Skin epidermis (tissue), 12 donors: ENCODE measurements at regions not wholly inside any gene's neighbourhood (a gene's known extent, or its start where the extent isn't known, plus 50 kb on each side); places are given as distances from the start of the nearest gene placed in this dataset.
A peak's percentile ranks its signal among the peaks of the same experiment; 100 is the strongest.

Experiments used
- H3K27ac ChIP-seq, 21 experiments: fragments of 200-600 bp; sonication (generic) in 11 of 21; one replicate each; pipeline ENCODE4 v1.5.0; 2020; ENCODE audit warnings: mild to moderate bottlenecking in 3 of 21, inconsistent platforms in 2 of 21, moderate library complexity in 2 of 21
- H3K4me3 ChIP-seq, 7 experiments: fragments of 200-600 bp; sonication (generic) in 2 of 7; one replicate each; pipeline ENCODE4 v1.5.0; 2020; ENCODE audit warnings: inconsistent platforms in 2 of 7, mild to moderate bottlenecking in 2 of 7, moderate library complexity in 1 of 7

DNA sequence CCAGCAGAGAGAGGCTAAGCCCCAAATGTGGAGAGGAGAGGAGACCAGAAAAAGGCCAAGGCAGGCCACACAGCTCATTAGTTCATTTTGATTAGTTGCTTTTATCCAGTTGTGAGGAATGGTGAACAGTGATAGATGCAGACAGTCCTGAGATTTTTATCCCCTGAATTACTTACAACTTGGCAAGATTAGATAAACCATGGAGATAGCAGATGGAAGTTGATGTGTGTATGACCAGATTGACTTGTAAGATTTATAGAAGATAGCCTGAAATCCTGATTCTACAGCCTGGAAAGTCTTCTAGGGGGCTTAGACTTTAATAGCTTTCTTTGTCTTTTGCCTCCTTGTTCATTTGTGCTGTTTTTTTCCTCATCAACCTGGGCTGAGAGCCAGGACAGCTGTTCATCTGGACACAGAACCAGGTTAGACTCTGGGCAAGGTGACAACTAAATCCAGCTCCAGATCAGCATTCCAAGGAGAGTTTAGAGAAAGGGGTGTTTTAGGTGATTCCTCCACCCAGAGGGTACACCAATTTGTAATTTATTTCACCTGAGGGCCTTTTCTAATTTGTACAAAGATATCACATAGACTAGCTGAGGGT lies 215.5 kb downstream of the SPATA18 start:
- Histone ChIP-seq H3K27ac (no peak overlapping the region), H3K4me3 (no peak overlapping the region)

DNA sequence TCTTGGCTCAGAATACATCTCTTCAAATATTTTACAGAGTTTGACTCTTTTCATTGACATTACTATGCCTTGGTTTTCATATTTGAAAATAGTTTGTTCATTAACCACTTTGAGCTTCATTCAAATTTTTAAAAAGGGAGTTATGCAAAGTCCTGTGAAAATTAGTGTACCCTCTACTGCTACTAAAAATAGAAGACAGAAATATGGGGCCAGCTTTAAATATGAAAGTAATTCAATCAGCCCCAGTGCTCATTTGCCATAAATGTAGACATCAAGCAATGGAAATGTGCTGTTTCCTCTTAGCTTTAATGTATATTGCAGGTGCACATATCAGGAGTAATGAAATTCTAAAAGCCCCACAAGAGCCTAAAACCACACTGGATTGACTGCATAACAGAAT lies 218.7 kb downstream of the SPATA18 start:
- H3K4me3 ChIP-seq: no peak overlapping the region

DNA sequence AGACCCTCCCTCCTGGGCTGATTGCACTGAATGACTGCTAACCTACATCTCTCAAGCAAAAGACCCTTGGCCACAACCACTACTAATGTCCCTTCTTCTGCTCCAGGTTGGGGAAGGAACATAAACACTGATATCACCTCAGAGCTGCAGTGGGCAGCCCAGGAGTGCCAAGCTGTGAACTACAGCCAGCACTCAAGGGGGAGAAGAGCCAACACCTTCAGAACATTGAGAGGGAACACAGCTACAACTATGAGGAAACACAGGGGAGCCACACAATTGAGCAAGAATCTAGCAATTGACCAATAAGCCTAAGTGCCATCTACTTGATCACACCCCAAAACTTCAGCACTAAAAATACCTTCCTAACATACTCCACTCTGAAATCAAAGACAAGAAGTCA lies 222.8 kb downstream of the SPATA18 start:
- H3K27ac ChIP-seq: no peak overlapping the region

More for the DNA sequence above, 218.7 kb downstream of the SPATA18 start:
- H3K27ac ChIP-seq: no peak overlapping the region

DNA sequence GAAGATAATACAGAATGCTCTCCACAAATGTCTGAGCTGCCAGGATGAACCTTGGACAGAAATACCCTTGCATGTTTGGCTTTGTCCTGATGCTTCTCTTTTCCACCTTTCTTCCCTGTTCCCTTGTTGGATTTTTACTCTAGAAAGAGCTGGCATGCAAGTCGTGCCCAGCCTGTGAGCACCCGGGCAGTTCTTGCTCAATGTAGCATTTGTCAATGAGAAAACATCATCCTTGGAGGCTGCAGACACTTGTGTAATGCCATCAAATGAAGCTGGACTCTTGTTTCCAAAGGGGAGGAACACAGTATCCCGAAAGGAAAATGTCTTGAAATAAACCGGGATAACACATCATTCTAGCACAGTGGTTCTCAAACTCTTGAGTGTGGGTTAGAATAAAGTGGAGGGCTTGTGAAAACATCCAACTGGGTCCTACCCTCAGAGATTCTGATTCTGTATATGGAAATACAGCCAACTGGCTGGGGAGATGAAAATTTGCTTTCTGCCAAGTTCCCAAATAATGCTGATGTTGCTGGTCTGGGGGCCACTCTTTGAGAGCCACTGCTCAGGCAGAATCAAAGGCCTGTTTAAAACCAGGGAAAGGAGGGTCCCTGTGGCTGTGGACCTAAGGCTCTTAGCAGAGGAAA lies 237.2 kb downstream of the SPATA18 start:
- H3K27ac ChIP-seq: no peak overlapping the region
- no peak overlapping the region for H3K4me3 ChIP-seq

More for the DNA sequence above, 222.8 kb downstream of the SPATA18 start:
- no peak overlapping the region for H3K4me3 ChIP-seq

DNA sequence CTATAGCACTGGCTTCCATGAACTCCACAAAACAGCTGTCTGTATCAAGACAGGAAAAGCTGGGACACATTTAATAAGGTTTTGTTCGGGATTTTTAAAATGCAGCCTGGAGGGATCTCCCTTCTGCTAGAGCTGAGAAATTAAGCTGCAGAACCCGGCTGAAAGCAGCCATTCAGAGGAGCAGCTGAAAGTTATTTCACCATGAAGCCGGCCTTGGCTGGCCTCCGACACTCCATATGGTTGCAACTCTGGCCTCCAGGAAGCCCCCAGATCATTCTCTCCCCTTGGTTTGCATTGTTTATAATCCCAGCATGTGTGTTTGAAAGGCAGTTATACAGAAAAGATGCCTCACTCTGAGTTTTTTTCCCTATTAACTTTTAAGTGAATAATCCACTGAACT lies 239.4 kb downstream of the SPATA18 start:
- Histone ChIP-seq H3K4me3 (no peak overlapping the region), H3K27ac (no peak overlapping the region)

DNA sequence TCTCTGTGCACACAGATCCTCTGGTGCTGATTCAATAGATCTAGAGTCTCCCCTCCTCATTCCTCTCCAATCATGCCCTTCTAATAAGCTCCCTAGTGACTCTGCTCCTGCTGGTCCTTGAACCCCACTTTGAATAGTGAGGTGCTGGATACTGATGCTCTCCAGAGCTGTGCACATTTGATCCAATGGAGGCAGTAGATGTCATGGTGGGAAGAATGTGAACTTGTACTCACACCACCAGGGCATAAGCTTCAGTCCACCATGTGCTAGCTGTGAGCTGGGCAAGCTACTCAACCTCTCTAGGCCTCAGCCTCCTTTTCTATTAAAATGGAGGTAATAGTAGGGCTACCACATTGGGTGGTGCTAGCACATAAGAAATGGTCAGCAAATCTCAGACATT lies 241.1 kb downstream of the SPATA18 start:
- no peak overlapping the region for H3K27ac ChIP-seq
- no peak overlapping the region for H3K4me3 ChIP-seq

DNA sequence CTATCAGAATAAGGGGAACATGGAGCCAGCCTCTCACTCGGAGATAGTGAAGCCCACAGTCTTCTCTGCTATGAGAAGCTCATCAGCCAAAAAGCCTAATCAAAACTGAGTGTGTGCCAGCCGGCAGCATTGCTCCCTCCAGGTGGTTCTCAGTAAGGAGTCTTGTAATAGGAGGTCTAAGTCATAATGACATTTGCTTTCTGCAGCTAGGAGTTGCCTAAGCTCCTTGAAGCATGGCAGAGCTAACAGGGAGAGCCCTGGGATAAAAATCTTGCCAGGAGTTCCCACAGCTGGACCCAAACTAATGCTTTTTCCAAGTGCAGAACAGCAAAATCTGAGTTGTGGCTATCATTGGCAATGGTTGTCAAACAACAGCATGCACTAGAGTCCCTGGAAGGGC lies 245.2 kb downstream of the SPATA18 start:
- no peak overlapping the region for H3K27ac ChIP-seq
- no peak overlapping the region for H3K4me3 ChIP-seq

DNA sequence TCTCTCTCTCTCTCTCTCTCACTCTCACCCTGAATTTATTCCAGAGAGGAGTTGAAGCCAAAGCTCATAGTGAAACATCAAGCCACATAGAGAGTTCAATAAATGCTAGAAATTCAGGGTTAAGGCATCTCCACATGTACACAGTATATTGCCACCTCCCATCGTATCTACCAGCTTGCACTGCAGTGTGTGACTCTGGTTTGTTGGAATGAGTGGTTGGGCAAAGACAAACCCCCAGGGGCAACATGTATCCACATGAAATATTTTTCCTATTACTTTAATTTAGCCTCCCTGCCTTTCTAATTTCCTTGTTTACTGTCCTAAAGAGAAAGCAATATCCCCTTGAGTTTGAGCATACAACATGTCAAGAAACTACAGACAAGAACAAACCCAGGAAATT lies 247.3 kb downstream of the SPATA18 start:
- Histone ChIP-seq H3K27ac (peak overlapping the region in 6 of 21 experiments; percentile 33 to 61 (median 42)), H3K4me3 (no peak overlapping the region)

DNA sequence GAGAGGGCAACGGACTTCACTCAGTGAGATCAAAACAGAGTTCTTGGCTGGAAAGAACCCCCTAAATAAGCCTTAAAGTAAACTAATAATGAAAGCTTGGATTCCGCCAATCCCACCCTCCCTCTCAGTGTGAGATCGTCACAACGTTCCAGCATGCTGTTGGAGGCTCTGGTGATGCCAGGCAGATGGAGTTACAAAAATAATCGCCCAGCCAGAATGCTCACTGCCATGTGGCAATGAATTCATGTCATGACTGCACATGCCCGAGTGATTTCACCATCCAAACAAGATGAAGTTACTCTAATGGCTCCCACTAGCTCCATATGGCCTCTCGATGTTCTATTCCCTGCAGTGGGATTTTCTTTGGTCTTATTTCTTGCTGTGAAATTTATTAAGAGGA lies 248.0 kb downstream of the SPATA18 start:
- Histone ChIP-seq H3K4me3 (no peak overlapping the region), H3K27ac (peak overlapping the region in 7 of 21 experiments; percentile 31 to 61 (median 39))

DNA sequence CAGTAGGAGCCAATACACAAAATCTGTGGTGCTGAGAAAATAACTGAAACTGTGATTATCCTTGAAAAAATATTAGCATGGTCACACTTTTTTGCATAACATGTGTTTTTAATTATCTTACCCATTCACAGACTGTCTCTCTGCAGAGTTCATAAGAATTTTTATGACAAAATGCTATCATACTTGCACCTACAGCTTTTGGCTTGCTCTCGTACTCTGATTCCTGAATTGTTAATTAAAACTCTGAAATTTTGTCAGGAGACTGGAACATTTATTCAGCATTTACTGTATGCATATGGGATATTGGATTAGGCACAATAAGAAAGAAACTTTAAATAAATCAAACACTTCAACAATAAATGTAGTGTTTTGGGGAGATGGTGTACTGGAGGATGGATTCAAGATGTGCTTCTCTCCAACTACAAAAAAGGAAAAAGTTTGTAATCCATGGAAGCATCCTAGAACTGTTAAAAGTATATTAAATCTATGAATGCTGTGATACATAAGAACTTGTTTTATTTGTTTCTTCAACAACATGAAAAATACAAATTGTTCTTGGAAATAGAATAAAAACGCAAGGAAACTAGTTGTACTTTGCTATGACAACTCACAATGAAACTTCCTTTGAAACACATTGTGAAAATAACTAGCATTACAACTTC lies 260.5 kb downstream of the SPATA18 start:
- Histone ChIP-seq H3K27ac (no peak overlapping the region), H3K4me3 (no peak overlapping the region)

DNA sequence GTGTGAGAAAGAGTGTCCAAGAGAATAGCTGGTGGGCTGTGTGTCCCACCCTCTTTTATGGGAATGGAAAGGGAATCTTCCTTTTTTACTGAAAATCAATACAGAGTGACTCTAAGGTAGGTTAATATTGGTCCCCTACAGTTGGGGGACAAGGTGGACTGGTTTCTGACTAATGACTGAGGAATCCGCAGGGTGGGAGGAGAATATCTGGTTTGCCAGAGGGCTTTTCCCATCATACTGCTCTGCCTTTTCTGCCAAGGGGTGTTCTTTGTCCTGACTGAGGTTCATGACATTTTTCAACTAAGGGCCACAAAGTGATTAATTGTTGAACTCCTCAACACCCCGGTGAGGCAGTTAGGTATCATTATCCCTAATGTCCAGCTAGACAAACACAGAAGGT lies 261.6 kb downstream of the SPATA18 start:
- Histone ChIP-seq H3K4me3 (no peak overlapping the region), H3K27ac (no peak overlapping the region)

DNA sequence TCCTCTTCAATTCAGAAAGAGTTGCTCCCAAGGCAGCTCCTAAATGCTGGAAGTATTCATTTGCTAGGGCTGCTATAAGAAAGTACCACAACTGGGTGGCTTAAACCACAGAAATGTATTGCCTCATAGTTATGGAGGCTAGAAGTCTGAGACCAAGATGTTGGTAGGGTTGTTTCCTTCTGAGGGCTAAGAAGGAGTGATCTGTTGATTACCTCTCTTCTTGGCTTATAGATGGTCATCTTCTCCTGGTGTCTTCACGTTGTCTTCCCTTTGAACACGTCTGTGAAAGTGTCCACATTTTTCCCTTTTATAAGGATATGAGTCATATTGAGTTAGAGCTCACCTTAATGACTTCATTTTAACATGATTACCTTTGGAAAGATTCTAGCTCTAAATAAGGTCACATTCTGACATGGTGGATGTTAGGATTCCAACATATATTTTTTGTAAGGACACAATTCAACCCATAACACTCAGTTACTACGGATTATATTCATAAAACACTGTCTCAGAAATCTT lies 266.3 kb downstream of the SPATA18 start:
- Histone ChIP-seq H3K27ac (no peak overlapping the region), H3K4me3 (no peak overlapping the region)

DNA sequence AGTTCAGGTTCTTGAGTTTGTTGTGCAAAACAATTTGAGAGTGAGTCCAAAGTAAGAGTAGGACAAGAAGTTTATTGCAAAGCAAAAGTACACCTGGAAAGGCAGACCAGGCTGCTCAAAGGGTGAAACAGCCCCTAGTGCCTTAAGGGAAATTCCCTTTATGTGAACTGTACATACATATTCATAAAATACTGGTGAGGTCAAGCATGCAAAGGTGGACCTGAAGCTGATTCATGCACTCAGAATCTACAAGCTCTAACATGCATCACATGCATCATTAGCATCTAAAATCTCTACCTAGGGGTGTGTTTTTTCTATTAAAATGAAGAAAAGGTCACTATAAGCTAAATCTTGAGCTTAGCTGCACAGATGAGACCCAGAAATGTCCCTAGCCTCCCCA lies 266.9 kb downstream of the SPATA18 start:
- H3K4me3 ChIP-seq: no peak overlapping the region
- no peak overlapping the region for H3K27ac ChIP-seq

DNA sequence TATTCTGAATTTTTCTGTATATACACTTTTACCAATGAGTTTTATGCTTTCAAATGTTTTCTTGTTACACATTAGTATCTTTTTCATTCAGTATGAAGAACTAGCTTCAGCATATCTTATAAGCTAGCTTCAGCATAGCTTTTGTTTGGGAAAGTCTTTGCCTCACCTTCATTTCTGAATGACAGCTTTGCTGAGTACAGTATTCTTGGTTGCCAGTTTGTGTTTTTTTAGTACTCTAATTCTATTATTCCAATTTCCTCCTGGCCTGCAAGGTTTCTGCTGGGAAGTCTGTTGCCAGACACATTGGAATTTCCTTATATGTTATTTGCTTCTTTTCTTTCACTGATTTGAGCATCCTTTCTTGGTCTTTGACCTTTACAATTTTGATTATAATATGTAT lies 278.8 kb downstream of the SPATA18 start:
- no peak overlapping the region for H3K27ac ChIP-seq

DNA sequence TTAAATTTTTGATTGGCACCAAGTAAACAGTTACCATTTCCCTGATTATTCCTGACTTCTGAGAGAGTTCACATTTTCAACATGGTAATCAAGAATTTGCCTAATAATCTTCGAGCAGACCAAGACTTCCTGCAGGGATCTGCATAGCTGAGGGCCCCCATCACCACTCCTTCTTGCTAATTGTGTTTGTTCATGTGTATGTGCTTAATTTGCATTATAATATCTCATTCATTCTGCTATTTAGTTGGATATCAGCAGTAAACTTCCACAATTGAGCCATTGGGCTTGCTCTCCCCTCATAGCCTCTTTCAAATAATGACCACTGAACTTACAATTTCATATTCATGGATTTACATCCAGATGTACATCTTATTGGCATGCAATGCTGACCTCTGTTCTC lies 292.5 kb downstream of the SPATA18 start:
- no peak overlapping the region for H3K27ac ChIP-seq
- H3K4me3 ChIP-seq: no peak overlapping the region

More for the DNA sequence above, 278.8 kb downstream of the SPATA18 start:
- H3K4me3 ChIP-seq: no peak overlapping the region

DNA sequence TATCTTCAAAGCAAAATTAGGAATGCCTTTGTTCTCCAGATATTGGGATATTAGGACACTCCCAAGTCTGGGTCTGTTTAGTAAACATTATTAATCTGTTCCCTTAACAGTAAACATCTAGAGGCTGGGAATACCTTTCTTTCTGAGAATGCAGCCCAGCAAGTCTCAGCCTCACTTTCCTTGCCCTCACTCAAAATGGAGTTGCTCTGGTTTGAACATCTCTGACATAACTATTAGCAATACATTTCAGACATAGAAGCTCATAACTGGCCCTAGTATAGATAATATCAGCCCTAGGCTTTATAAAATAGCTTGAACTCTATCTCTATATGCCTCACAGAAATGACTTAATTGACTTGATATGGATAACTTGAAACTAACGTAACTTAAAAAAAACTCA lies 299.8 kb downstream of the SPATA18 start:
- Histone ChIP-seq H3K27ac (no peak overlapping the region), H3K4me3 (no peak overlapping the region)

DNA sequence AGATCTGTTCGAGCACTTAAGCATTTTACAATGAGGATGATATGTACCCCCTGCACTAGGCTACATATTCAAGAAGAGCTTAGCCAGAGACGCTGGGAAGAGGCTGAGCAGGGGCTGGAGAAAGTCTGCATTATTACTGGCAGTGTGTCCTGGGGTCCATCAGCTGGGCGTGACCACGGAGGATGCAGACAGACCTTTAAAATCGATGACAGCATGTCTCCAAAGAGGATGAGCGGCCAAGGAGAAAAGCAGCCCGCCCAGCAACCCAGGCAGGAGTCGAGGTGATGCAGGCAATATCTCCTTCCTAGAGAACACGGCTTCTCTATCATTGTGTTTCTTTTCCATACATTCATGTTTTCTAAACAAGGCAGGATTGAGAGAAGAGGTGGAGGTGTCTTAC lies 300.7 kb downstream of the USP46 start:
- Histone ChIP-seq H3K4me3 (no peak overlapping the region), H3K27ac (no peak overlapping the region)

DNA sequence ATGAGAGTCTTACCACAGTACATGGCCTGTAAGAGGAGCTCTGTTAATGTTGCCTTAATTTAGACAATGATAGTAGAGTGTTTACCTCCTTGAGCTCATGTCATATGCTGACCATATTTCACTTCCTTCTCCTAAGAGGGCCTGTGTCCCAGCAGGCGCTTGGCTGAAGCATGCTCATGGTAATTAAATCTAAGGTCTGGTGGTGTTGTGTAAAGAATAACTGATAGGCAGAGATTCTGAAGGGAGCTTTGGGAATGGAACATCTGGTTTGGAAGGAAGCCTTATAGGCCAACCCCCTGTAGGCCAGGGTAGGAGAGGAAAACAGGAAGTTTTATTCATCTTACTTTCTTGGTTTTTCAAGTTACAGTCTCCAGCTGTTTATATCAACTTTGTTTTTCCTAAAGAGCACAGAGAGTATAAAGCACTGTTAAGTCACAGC lies 300.2 kb downstream of the USP46 start:
- no peak overlapping the region for H3K27ac ChIP-seq

DNA sequence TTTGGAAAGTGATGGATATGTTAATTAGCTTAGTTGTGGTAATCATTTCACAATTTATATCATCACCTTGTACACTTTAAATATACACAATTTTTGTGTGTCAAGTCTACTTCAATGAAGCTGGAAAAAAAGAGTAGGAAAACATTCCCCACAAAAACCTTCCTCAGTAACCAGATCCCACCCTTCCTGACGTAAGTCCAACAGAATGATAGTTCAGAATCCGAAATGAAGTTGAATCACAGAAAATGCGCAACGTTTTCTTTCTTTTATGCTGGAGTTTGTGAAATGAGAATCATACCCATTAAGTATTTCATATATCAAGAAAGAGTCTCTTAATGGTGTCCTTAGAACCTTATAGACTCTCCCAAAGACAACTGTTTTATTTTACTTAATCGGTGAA lies 292.9 kb downstream of the USP46 start:
- Histone ChIP-seq H3K4me3 (no peak overlapping the region), H3K27ac (no peak overlapping the region)

More for the DNA sequence above, 300.2 kb downstream of the USP46 start:
- H3K4me3 ChIP-seq: no peak overlapping the region

DNA sequence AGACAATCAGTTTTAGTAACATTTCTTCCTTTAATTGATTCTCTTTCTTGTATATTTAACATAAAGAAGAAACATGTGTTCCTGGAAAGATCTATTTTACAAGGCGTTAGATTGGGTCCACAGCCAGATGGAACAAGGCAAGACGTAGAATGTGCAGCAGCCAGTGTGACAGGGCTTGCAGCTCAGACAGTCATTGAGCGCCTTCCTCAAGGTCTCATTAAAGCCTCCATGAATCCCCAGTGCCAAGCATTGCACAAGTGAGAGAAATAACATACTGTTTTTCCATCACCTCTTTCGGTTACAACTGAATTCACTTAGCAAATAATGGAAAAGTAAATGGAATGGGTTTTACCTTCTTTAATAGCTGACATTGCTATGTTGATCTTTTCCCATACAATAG lies 292.5 kb downstream of the USP46 start:
- no peak overlapping the region for H3K4me3 ChIP-seq

DNA sequence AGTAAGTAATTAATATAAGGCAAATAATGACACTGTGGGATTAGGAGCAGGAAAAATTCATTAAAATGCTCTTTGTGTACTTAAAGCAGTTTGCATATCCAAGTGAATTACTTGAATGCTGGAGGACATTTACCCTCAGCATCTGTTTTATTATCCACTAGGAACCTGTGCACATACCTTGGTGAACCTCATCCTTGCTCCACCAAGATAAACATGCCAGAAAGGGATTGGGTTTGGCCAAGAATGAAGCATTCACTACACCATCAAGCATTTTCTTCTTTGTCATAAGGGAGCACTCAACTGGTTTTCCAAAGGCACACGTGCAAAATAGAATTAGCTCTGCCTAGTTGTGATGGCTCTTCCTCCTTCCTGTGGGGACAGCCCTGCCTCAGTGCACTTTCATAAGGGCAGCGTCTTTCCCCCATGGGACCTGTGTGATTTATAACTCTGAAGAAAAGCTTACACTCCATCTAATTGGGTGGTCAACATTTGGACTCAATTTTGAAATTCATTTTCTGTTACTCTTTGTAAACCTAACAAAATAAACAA lies 291.7 kb downstream of the USP46 start:
- no peak overlapping the region for H3K4me3 ChIP-seq
- H3K27ac ChIP-seq: no peak overlapping the region

More for the DNA sequence above, 292.5 kb downstream of the USP46 start:
- H3K27ac ChIP-seq: no peak overlapping the region
